HG03064 (cell line): ENCODE measurements at regions not wholly inside any gene's neighbourhood (a gene's known extent, or its start where the extent isn't known, plus 50 kb on each side); places are given as distances from the start of the nearest gene placed in this dataset.
"Not testable (repeated sequence)": the region's sequence is repeated elsewhere in the genome, so short reads cannot be mapped to it uniquely, and the experiment has no call there.

Experiments
- ATAC-seq: cut with Tn5 transposase; IDR thresholded peaks from one replicate; pipeline ENCODE4 v1.9.1; 2021; ENCODE audit warnings: low read depth; ENCODE audit not compliant: unreplicated experiment

DNA sequence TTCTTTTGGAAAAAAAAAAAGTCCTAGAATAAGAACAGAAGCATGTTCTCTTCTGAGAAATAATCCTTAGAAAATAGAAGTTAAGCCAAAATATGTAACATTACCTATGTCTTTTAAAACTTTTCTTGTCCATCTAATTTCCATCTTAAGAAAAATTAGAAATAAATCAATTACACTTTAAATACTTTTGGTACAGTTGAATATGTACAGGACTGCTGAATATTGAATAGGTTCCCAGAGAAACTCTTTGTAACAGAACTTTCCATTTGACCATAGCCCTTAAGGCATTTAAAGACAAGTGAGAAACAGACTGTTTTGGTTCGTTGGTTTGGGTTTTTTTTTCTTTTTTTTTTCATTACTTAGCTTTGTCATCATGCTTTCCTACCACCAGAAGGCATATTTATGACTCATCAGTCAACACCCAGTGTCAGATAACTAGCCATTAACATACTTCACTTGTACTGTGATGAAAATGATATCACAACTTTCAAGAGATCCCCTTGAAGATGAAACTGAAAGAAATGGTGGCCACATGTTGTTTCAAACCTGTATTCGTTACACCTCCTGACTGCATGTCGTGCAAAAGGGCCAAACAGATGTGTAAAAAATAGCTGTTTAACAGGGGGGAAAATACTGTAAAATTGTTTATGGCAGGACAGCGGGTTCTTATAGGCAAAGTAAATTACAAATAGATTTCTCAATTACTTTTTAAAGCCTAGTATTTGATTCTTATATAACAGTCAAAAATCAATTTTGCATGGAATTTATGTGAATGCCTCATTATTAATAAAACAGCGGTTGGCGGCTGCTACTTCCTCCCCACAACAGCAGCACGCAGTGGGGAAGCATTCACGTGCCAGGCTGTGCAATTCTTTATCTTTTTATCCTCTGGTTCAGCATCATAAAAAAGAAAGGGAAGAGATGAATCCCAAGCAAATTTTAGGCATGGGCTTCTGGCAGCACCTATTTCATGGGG, 280.7 kb upstream of the HNRNPA3 start:
- peak; percentile 98 for ATAC-seq

DNA sequence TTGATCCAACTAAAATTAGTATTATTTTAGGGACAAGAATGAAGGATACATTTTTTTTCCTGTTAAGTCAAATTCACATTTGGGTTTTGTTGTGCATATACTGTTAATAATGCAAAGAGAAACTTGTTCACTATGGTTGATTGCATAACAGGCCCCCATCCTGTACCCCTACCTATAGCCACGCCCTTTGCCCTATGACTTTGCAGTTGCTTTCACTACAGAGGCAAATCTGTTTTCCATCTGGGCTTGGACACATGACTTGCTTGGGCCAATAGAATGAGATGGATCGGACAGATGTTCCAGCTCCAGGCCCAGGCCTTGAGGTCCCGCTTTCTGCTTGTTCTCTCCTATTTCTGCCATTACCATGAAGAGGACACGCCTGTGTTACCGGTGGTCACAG, 278.5 kb upstream of the HNRNPA3 start:
- no peak for ATAC-seq

DNA sequence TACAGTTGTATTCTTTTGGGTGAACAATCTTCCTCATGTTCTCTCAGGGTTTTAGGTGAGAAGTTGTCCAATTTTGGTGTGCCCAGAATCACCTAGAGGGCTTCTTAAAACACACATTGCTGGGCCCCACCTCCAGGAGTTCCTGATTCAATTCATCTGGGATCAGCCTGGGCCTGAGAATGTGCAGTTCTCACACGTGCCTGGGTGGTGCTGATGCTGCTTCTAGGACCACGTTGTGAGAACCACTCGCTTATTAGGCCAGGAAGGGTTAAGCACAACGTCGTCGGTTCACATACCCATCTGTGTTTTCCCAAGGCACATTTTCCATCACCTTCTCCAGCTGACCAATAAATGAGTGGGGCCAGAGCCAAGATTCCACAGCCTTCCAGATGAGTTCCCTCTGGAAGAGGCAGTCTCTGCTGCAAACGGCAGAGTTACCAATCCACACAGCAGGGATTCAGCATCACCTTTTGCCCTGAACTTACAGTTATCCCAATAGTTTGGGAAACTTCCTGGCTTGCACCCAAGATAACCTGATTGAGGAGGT, 277.7 kb upstream of the HNRNPA3 start:
- ATAC-seq: no peak

GRCh38 chr2:176935543-176936102, 277.0 kb upstream of the HNRNPA3 start:
- ATAC-seq: no peak

DNA sequence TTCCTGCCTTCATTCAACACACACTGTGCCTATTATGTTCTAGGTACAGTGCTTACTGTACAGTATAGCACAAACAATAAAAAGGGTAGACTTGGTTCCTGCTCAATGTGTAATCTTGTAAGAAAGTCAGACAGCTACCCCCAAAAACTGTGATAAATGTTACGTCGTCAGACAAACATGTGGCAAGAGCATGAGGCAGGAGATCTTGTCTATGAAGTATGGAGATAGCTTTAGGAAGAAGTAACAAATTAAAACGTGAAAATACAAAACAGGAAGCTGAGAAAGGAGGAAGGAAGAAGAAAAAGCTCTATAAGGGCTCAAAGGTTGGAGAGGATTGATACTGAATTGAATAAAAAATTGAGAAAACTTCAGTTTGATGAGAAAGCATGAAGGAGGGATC, 276.2 kb upstream of the HNRNPA3 start:
- no peak for ATAC-seq

DNA sequence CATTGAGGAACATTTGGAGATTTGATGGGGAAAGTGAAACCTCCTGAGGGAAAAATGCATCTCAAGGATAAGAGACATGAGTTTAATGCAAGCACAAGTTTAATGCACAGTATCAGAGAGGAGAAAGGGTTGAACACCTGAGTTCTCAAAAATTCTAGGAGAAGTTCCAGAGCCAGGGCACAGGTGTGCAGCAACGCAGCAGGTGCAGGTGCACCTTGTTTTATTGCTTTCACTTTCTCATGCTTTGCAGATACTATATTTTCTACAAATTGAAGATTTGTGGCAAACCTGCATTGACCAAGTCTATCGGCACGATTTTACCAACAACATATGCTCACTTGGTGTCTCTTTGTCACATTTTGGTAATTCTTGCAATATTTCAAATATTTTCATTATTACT, 267.6 kb upstream of the HNRNPA3 start:
- ATAC-seq: no peak

GRCh38 chr2:176947754-176948153, 264.8 kb upstream of the HNRNPA3 start:
- no peak for ATAC-seq

- ATAC-seq: not testable (repeated sequence)
These were observed 261.4 kb upstream of the HNRNPA3 start for GRCh38 chr2:176951218-176951617.

DNA sequence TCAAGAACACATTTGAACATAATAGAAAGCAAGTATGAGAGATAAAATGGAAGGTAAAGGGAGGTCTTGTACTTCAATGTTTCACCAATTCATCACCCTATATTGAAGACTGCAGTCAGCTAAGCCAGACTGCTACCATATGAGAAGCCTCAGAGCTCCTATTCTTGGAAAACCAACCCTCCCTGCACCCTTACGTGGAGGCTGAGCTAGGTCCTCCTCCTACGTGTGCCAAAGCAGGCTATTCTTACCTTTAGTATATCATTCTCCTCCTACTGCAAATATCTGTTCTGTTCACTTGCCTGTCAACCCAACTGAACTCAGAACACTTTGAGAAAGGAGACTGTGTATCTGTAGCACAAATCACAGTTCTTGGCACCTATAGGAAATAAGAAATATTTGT, 255.8 kb upstream of the HNRNPA3 start:
- ATAC-seq: no peak

DNA sequence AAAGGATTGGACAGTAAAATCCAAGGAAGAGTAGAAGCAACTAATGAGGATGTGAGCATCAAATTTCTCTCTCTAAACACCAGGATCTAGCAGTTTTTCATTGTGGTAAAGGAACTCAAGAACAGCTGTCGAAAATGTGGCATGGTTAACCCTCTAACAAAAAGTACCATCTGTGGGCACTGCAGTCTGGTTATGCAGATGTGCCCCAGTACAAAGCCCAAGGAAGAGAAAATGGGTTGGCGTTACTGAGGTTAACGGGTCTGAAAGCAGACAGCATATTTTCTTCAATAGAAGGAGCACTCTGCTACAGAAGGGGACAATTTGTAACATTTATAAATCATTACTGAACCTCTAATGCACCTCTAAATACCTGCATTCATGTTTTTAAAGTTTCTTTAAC, 253.0 kb upstream of the HNRNPA3 start:
- ATAC-seq: no peak

DNA sequence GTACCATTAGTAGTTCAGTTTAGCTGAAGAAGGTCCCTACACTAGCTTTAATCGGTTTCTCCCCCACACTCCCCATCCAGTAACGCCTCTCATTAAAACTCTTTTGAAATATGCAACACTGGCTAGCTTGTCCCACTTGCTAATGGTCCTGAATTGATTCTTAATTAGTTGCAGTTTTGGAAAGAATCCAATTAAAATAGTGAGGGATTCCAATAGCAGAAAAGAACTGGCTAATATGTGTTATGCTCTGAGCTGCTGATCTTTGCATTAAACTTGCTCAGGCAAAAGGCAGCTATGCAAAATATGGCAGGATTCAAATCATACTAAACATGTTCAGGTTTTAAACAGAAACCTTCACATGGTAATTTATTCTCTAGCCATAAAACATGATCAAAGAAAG, 252.5 kb upstream of the HNRNPA3 start:
- no peak for ATAC-seq

- ATAC-seq: no peak
These were observed 251.7 kb upstream of the HNRNPA3 start for GRCh38 chr2:176960736-176961520.

DNA sequence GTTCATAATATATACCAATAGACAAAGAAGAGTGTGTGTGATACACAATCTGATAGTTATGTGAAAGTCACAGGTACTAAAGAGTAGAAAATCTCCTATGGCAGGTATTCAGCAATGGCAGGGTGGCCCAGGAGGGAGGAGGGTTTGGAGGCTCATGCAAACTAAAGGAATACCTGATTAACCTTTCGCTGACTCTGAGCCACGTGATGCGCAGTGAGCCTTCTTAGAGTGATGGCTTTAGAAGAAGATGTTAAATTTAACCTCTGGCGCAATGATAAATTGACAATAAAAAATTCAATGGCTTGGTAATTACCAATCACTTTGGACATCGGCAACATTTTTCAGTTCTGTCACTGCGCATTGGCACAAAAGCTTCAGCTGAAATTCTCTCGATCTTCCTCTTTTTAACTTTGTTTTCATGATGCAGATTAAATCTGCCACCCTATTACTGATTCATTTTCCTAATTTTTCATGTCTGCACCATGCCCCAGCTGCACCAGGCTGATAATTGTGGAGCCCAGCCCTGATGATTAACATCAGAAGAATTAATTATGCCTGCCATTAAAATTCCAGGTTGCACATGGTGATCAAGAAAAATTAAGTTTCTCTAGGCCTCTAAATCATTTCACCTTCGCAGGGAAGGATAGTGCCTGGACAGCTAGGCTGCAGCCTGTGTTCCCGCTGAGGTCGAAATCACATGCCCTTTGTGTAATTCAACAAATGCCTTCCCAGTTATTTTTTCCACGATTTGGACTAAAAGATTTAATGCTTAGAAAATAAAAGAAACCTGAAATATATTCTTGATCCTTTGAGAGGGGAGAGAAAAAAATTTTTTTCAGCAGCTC, 250.6 kb upstream of the HNRNPA3 start:
- no peak for ATAC-seq

DNA sequence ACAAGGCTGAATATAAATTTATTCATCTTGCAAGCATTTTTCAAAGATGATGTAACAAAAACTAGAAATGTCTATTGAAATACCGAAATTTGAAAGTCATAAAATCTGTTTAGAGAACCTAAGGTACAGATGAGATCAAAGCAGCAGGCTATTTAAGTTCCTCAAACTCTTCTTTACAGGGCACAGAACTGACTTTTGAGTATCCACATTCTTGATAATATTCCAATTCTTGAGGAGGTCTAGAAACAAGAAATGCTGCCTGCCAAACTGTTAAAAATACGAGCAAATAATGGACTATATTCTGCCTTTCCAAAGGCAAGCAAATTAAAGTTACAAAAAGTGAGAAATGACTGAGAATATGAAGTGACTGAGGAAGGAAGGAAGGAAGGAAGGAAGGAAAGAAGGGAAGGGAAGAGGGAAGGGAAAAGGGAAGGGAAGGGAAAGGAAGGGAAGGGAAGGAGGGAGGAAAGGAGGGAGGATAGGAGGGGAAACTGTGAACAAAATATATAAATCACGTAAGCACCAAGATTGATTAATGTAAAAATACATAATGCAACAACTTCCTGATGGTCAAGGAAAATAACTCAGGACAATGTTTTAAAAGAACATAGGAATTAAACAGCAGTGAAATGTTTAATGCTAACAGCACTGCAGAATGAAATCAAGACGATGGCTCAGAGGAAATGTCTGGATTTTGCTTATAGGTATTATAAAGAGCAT, 248.9 kb upstream of the HNRNPA3 start:
- no peak for ATAC-seq

DNA sequence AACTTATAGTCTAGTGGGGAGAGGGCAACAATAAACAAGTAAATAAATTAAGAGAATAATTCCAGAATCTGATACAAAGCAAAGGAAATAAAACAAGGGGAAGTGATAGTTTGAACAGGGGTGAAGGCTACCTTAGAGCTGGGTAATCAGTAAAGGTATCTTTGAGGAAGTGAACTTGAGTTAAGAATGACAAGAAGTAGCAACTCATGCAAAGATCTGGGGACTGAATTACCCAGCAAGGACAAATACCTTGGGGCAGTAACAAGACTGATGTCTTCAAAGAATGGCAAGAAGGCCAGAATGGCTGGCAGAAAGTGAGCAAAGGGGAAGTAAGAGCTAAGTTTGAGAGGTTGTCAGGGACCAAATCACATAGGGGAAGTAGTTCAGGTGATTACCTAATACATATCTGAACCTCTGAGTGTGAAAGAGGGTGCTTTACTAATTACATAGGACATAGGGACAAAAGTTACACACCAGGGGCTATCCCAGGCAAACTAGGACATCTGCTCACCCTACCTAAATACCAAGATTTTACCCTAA, 244.6 kb upstream of the HNRNPA3 start:
- ATAC-seq: no peak

DNA sequence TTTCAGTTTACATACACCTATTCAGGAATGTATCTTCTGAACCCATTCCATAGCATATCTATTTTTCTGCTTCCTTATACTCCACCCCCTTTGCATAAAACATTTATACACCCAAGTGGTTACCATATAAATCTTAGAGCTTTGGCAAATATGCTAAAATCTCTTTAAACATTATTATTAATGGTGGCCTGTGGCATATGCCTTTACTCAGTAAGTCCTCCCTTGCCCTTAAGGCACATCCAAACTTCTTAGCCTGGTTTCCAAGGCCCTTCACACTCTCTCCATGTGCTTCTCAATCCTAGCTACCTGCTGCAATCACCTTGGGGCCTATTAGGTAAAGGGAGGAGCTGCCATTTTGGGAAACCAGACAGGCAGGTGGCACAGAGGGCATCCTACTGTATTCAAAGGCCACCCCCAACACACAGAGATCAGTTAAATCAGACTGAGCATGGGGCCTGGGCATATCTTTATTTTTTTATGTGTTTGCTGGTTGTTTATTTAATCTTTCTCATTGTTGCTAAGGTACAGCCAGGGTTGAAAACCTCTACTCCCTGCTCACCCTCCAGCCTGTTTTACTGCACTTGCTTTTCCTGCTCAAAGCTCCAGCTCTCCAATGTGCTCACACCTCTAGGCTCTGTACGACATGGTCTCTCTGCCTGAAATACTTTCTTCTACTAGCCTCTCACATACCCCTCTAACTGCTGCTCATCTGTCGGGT, 242.8 kb upstream of the HNRNPA3 start:
- ATAC-seq: no peak

DNA sequence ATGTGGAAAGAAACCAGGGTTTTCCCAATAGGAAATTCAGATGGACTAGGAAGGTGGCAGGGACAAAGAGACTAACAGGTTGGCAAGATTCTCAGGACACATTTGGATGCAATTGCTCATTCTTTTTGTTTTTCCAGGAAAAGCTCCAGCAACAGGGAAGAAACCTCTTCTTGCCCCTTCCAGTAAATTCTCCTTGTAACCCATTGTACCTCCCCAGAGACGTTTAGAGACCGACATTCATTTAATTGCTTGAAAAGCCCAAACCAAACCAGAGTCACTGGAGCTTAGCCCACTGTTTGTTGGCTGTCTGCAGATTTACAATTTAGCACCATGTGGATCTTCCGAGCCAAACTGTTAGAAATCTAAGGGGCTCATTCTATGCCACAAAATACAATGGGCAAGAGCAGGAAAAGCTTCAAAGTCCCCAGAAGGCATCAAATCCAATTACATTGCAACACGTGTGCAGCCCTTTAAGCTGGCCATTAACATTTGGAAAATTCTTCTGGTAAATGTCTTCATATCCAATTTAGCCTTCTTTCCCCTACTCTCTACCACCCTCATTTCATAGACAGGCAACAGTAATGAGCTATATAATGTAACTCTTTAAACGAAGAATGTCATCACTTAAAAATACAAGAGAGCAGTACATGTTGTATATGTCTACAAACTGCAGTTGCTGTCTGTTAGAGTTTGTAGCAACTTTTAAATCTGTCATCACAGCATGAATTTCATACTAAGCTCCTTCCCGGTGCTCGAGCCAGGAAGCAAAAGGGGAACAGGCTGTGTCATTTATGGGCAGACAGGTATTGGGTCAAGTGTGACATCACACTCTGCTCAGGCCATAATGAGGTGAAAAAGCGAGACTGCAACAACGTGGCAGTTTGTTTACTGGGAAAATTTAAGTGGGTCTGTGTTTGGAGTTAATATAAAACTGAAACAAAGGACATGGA, 235.6 kb upstream of the HNRNPA3 start:
- ATAC-seq: no peak

GRCh38 chr2:176978921-176979320, 233.7 kb upstream of the HNRNPA3 start:
- no peak for ATAC-seq
